ENCODE measurements at regions not wholly inside any gene's neighbourhood (a gene's known extent, or its start where the extent isn't known, plus 50 kb on each side); places are given as distances from the start of the nearest gene placed in this dataset.

- no peak for TF ChIP-seq CTCF (IDR thresholded peaks at IDR 0.05; ENCODE audit: insufficient read depth, low read length, poor library complexity, severe bottlenecking)
- no peak for TF ChIP-seq EZH2phosphoT487 (conservative IDR thresholded peaks at IDR 0.05; ENCODE audit: low read length)
Observed at GRCh38 chr6:163761481-163761880, 347.0 kb downstream of the QKI start.
